Hepatocyte (in vitro differentiated cells): ENCODE measurements at regions not wholly inside any gene's neighbourhood (a gene's known extent, or its start where the extent isn't known, plus 50 kb on each side); places are given as distances from the start of the nearest gene placed in this dataset.

Source experiments
- DNase-seq: peaks from one replicate; pipeline ENCODE4 v3.0.0-alpha.2; 2016; ENCODE audit warnings: low spot score
- H2AFZ ChIP-seq: fragments of 200-600 bp; sonication (generic); 2 replicates; pipeline ENCODE4 v1.6.0; 2016; ENCODE audit warnings: antibody characterized with exemption, mild to moderate bottlenecking
- H3K27ac ChIP-seq: fragments of 200-600 bp; sonication (generic); 2 replicates; pipeline ENCODE4 v1.5.1; 2016; ENCODE audit warnings: mild to moderate bottlenecking
- H3K27me3 ChIP-seq: fragments of 200-600 bp; sonication (generic); 2 replicates; pipeline ENCODE4 v1.6.1; 2016
- H3K36me3 ChIP-seq: fragments of 200-600 bp; sonication (generic); replicated peaks from 2 replicates; pipeline ENCODE4 v1.5.1; 2016; ENCODE audit warnings: low read depth; ENCODE audit not compliant: insufficient read depth
- H3K4me1 ChIP-seq: fragments of 200-600 bp; sonication (generic); 2 replicates; pipeline ENCODE4 v1.5.1; 2016; ENCODE audit warnings: mild to moderate bottlenecking, moderate library complexity; ENCODE audit not compliant: insufficient read depth
- H3K4me2 ChIP-seq: fragments of 200-600 bp; sonication (generic); 2 replicates; pipeline ENCODE4 v1.6.0; 2016
- H3K4me3 ChIP-seq: fragments of 200-600 bp; sonication (generic); 2 replicates; pipeline ENCODE4 v1.5.1; 2016; ENCODE audit warnings: mild to moderate bottlenecking
- H3K79me2 ChIP-seq: fragments of 200-600 bp; sonication (generic); 2 replicates; pipeline ENCODE4 v1.6.0; 2017; ENCODE audit warnings: mild to moderate bottlenecking
- H3K9me2 ChIP-seq: fragments of 200-600 bp; sonication (generic); replicated peaks from 2 replicates; pipeline ENCODE4 v1.6.0; 2017; ENCODE audit warnings: mild to moderate bottlenecking; ENCODE audit not compliant: insufficient read depth
- H3K9me3 ChIP-seq: fragments of 200-600 bp; sonication (generic); 2 replicates; pipeline ENCODE4 v1.5.1; 2016; ENCODE audit warnings: low read depth, mild to moderate bottlenecking
- H4K20me1 ChIP-seq: fragments of 200-600 bp; sonication (generic); 2 replicates; pipeline ENCODE4 v1.6.0; 2016; ENCODE audit warnings: mild to moderate bottlenecking; ENCODE audit not compliant: insufficient read depth, poor library complexity, severe bottlenecking
- CTCF ChIP-seq: fragments of 200-600 bp; sonication (generic); IDR thresholded peaks from 2 replicates; pipeline ENCODE4 v1.5.1; 2016; ENCODE audit warnings: antibody characterized with exemption, mild to moderate bottlenecking; ENCODE audit not compliant: poor library complexity
- EZH2 ChIP-seq: fragments of 200-600 bp; sonication (generic); IDR thresholded peaks from 2 replicates; pipeline ENCODE4 v1.6.1; 2016; ENCODE audit warnings: antibody characterized with exemption, mild to moderate bottlenecking, borderline replicate concordance
- EZH2phosphoT487 ChIP-seq: fragments of 200-600 bp; sonication (generic); IDR thresholded peaks from one replicate; pipeline ENCODE4 v1.6.1; 2018; ENCODE audit warnings: antibody characterized with exemption, mild to moderate bottlenecking, low read depth, moderate library complexity; ENCODE audit not compliant: unreplicated experiment, severe bottlenecking
- WGBS: methylation state at CpG from one replicate; pipeline ENCODE4 v1.1.6; 2016; ENCODE audit warnings: low lambda C conversion rate; ENCODE audit errors: missing lambda C conversion rate; 5-methylcytosine and 5-hydroxymethylcytosine counted together

DNA sequence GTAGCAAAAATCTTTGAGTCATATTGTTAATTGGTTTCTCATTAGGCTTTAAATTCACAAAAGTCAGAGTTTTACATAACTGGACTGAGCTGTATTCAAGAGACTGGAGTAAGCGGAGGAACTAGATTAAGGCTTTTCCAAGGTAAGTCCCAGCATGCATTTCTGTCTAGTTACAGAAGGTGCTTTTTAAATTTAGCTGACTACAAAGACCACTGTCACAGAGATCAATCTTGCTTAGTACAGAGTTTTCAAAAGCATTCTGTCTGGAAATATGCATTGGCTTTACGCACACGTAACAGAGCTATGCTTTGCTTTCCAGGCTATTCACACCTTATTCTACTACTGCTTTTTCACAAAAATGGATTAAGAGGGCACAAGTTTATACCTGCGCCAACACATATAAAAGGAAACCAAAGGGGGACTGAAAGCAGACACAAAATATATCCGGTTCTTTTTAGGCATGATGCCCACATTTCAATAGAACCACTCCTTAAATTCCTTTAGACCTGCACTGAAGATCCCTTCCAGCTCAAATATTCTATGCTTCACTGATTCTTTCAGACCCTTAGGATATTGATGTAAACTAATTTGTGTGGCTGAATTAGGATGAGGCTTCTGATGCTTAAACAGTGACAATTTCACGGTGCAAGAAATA, 560.7 kb upstream of the CRIM1 start:
- Histone ChIP-seq H3K9me3 (no peaks in the 10 kb centered on the region), H3K9me2 (no peaks in the 10 kb centered on the region), H3K4me2 (no peak overlapping the region), H3K36me3 (no peaks in the 10 kb centered on the region), H2AFZ (no peak overlapping the region), H3K79me2 (no peaks in the 10 kb centered on the region), H3K4me3 (no peak overlapping the region), H4K20me1 (no peaks in the 10 kb centered on the region), H3K4me1 (no peaks in the 10 kb centered on the region), H3K27ac (no peak overlapping the region), H3K27me3 (no peaks in the 10 kb centered on the region)
- DNase-seq = no peak
- 85% methylated on average over 6 of the region's 6 CpGs for WGBS
- TF ChIP-seq CTCF (no peak), EZH2phosphoT487 (no peak), EZH2 (no peak)

- H3K4me3 ChIP-seq = no peak overlapping the region
- TF ChIP-seq EZH2 (no peak), EZH2phosphoT487 (no peak), CTCF (no peak)
- H3K27ac ChIP-seq = no peak overlapping the region
- no peak for DNase-seq
- WGBS = 96% methylated on average over 5 of the region's 5 CpGs
- H3K27me3 ChIP-seq = no peaks in the 10 kb centered on the region
- H2AFZ ChIP-seq = no peak overlapping the region
- H3K9me2 ChIP-seq = no peaks in the 10 kb centered on the region
- no peaks in the 10 kb centered on the region for H4K20me1 ChIP-seq
- no peaks in the 10 kb centered on the region for H3K4me1 ChIP-seq
- no peaks in the 10 kb centered on the region for H3K9me3 ChIP-seq
- no peaks in the 10 kb centered on the region for H3K36me3 ChIP-seq
- no peaks in the 10 kb centered on the region for H3K79me2 ChIP-seq
- no peak overlapping the region for H3K4me2 ChIP-seq
Observed at GRCh38 chr2:35790292-35790691, 565.3 kb upstream of the CRIM1 start.

DNA sequence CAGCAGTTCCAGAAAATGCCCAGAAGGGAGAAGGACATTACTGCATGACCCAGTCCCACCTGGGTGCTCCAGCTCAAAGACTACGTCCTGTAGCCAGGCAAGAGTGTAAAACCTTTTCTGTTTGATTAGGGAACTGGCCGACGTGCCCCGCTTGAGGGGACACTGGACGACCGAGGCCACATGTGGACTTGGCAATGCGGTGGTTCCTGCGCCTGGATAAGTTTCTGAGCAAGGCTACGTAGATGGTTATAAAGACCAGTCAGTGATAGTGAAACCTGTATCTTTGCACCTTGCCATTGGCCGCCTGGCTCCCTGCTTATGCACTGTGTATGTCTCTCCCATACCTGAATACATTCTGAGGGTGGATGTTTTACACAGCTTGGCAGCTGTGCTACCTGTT, 567.0 kb upstream of the CRIM1 start:
- Histone ChIP-seq H3K79me2 (no peaks in the 10 kb centered on the region), H3K4me3 (no peak overlapping the region), H3K4me1 (no peaks in the 10 kb centered on the region), H4K20me1 (no peaks in the 10 kb centered on the region), H3K27me3 (no peaks in the 10 kb centered on the region), H3K4me2 (no peak overlapping the region), H3K27ac (no peak overlapping the region), H3K9me3 (no peaks in the 10 kb centered on the region), H3K36me3 (no peaks in the 10 kb centered on the region), H2AFZ (no peak overlapping the region), H3K9me2 (no peaks in the 10 kb centered on the region)
- 95% methylated on average over 10 of the region's 10 CpGs for WGBS
- TF ChIP-seq EZH2 = no peak
- no peak for DNase-seq

GRCh38 chr2:35787302-35788031, 568.1 kb upstream of the CRIM1 start:
- no peaks in the 10 kb centered on the region for H3K4me1 ChIP-seq
- WGBS = 87% methylated on average over 4 of the region's 4 CpGs
- H3K27me3 ChIP-seq = no peaks in the 10 kb centered on the region
- no peak overlapping the region for H2AFZ ChIP-seq
- H4K20me1 ChIP-seq = no peaks in the 10 kb centered on the region
- H3K27ac ChIP-seq = no peak overlapping the region
- no peaks in the 10 kb centered on the region for H3K36me3 ChIP-seq
- no peaks in the 10 kb centered on the region for H3K9me3 ChIP-seq
- no peak for TF ChIP-seq EZH2
- no peak for TF ChIP-seq EZH2phosphoT487
- no peak for TF ChIP-seq CTCF
- no peak for DNase-seq
- no peak overlapping the region for H3K4me2 ChIP-seq
- H3K9me2 ChIP-seq = no peaks in the 10 kb centered on the region
- no peaks in the 10 kb centered on the region for H3K79me2 ChIP-seq
- no peak overlapping the region for H3K4me3 ChIP-seq
